PC-9 (cell line): ENCODE measurements at regions not wholly inside any gene's neighbourhood (a gene's known extent, or its start where the extent isn't known, plus 50 kb on each side); places are given as distances from the start of the nearest gene placed in this dataset.

Experiments used
- EZH2 ChIP-seq: fragments of 200-600 bp; sonication (generic); IDR thresholded peaks from 2 replicates; pipeline ENCODE4 v1.8.0; 2017; ENCODE audit warnings: antibody characterized with exemption, low read depth
- TF ChIP-seq, protein P1 (sequence below): fragments of 200-600 bp; sonication (generic); conservative IDR thresholded peaks from 2 replicates; pipeline ENCODE4 v1.6.1; 2017; ENCODE audit warnings: mixed run types, antibody characterized with exemption, mild to moderate bottlenecking, moderate library complexity

DNA sequence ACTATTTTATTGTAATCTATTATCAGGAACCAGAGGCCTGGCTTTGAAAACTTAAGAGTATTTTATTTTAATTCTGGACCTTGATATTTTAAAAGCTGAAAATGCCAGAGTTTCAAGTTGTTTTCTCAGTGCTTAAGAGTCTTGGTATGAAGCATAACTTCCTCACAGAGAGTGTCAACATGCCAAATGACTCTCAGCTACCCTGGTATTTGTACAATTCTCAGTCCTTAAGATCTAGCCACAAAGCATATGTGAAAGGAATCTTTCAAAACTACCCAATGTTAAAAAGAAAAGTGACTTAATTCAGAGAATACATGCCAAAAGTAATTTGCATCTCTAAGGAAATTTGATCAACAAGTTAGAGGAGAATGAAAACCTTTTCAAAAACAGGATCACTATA lies 171.9 kb downstream of the DKK2 start:
- TF ChIP-seq, protein P1, sequence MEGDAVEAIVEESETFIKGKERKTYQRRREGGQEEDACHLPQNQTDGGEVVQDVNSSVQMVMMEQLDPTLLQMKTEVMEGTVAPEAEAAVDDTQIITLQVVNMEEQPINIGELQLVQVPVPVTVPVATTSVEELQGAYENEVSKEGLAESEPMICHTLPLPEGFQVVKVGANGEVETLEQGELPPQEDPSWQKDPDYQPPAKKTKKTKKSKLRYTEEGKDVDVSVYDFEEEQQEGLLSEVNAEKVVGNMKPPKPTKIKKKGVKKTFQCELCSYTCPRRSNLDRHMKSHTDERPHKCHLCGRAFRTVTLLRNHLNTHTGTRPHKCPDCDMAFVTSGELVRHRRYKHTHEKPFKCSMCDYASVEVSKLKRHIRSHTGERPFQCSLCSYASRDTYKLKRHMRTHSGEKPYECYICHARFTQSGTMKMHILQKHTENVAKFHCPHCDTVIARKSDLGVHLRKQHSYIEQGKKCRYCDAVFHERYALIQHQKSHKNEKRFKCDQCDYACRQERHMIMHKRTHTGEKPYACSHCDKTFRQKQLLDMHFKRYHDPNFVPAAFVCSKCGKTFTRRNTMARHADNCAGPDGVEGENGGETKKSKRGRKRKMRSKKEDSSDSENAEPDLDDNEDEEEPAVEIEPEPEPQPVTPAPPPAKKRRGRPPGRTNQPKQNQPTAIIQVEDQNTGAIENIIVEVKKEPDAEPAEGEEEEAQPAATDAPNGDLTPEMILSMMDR: no peak
- TF ChIP-seq EZH2: no peak
